CD4-positive, CD25-positive, alpha-beta regulatory T cell (primary cell): ENCODE measurements at regions not wholly inside any gene's neighbourhood (a gene's known extent, or its start where the extent isn't known, plus 50 kb on each side); places are given as distances from the start of the nearest gene placed in this dataset.

ENCODE experiments used
- ATAC-seq, 2 donors: fragments of 150-1000 bp; cut with Tn5 transposase; one replicate each; pipeline ENCODE4 v1.10.0; 2021; ENCODE audit warnings: low read depth in 2 of 2, moderate number of reproducible peaks in 2 of 2, moderate library complexity in 1 of 2
- DNase-seq, 3 donors: peaks; one replicate each; pipeline versions ENCODE4 v3.0.0 to v3.0.0-alpha.2; 2012 to 2022; ENCODE audit warnings: mixed read lengths in 1 of 3
- H3K27ac ChIP-seq: one replicate; pipeline ENCODE4 v1.7.0; 2013; ENCODE audit warnings: mild to moderate bottlenecking, low read length; ENCODE audit not compliant: insufficient read depth, poor library complexity, severe bottlenecking
- H3K27me3 ChIP-seq: one replicate; pipeline ENCODE4 v1.7.0; 2013; ENCODE audit warnings: low read length; ENCODE audit not compliant: control insufficient read depth, insufficient read depth
- H3K36me3 ChIP-seq: one replicate; pipeline ENCODE4 v1.7.0; 2013; ENCODE audit warnings: mild to moderate bottlenecking, low read length, moderate library complexity; ENCODE audit not compliant: control insufficient read depth, insufficient read depth
- H3K4me1 ChIP-seq: 2 replicates; pipeline ENCODE4 v1.7.0; 2013; ENCODE audit warnings: mild to moderate bottlenecking, low read length; ENCODE audit not compliant: insufficient read depth, control insufficient read depth, poor library complexity, severe bottlenecking
- H3K4me3 ChIP-seq: one replicate; pipeline ENCODE4 v1.7.0; 2013; ENCODE audit warnings: low read depth, mild to moderate bottlenecking, low read length, moderate library complexity
- H3K9me3 ChIP-seq, 2 experiments: 1 replicate in 1 of 2; 2 replicates in 1 of 2; pipeline ENCODE4 v1.7.0; 2013; ENCODE audit warnings: low read length in 2 of 2, mild to moderate bottlenecking in 1 of 2, moderate library complexity in 1 of 2; ENCODE audit not compliant: control insufficient read depth in 2 of 2
- H3K27ac Mint-ChIP-seq, 3 donors: one replicate each; pipeline ENCODE4 v1.8.0; 2020 to 2022; ENCODE audit warnings: mild to moderate bottlenecking in 3 of 3, mixed read lengths in 3 of 3, moderate library complexity in 2 of 3
- H3K27me3 Mint-ChIP-seq: one replicate; pipeline ENCODE4 v1.8.0; 2022; ENCODE audit warnings: mild to moderate bottlenecking, mixed read lengths
- H3K36me3 Mint-ChIP-seq: one replicate; pipeline ENCODE4 v1.8.0; 2020; ENCODE audit warnings: mixed read lengths
- H3K4me1 Mint-ChIP-seq, 4 donors: one replicate each; pipeline ENCODE4 v1.8.0; 2020 to 2022; ENCODE audit warnings: mixed read lengths in 4 of 4, mild to moderate bottlenecking in 1 of 4
- H3K4me3 Mint-ChIP-seq, 4 donors: one replicate each; pipeline ENCODE4 v1.8.0; 2020 to 2022; ENCODE audit warnings: mild to moderate bottlenecking in 4 of 4, mixed read lengths in 4 of 4, moderate library complexity in 3 of 4
- H3K9me3 Mint-ChIP-seq, 7 donors: one replicate each; pipeline ENCODE4 v1.8.0; 2020 to 2022; ENCODE audit warnings: mixed read lengths in 7 of 7, mild to moderate bottlenecking in 3 of 7, moderate library complexity in 2 of 7

DNA sequence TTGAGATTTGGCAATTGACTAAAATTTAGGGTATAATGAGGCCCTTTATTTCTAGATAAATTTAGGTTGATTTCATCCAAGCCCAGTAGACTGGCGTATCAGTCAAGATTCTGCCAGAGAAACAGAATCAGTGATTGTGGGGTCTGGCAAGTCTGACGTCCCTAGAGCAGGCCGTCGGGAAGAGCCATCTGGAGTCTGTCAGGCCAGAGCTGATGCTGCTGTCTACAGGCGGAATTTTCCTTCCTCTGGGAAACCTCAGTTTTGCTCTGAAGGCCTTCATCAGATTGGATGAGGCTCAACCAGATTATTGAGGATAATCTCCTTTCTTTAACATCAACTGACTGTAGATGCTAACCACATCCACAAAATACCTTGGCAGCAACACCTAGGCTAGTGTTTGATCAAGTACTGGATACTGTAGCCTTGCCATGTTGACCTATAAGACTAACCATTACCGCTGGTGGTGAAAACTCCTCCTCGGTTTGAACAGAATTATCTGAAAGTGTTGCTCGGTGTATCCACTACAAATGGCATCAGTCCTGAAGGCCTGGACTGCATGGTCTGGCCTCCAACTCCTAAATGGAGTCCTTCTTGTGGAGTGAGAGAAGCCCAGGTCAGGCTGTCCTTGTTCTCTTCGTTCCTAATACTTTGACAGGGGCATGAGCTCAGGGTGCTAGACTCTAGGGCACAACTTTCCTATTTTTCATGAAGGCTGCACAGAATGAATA, 83.2 kb upstream of the ANKH start:
- peaks cover 5% of the 10 kb centered on the region for H3K27me3 ChIP-seq
- peaks cover 0 to 1% (median 0%) of the 10 kb centered on the region in 7 donors for H3K9me3 Mint-ChIP-seq
- H3K27ac Mint-ChIP-seq: no peak overlapping the region
- DNase-seq: no peak
- H3K36me3 Mint-ChIP-seq: no peaks in the 10 kb centered on the region
- peaks cover 10% of the 10 kb centered on the region for H3K27me3 Mint-ChIP-seq
- H3K36me3 ChIP-seq: no peaks in the 10 kb centered on the region
- no peak overlapping the region for H3K4me3 ChIP-seq
- no peak overlapping the region for H3K4me3 Mint-ChIP-seq
- no peak for ATAC-seq
- H3K4me1 ChIP-seq: no peaks in the 10 kb centered on the region
- H3K27ac ChIP-seq: no peak overlapping the region
- peaks cover 0 to 5% (median 1%) of the 10 kb centered on the region in 4 donors for H3K4me1 Mint-ChIP-seq
- no peaks in the 10 kb centered on the region for H3K9me3 ChIP-seq

DNA sequence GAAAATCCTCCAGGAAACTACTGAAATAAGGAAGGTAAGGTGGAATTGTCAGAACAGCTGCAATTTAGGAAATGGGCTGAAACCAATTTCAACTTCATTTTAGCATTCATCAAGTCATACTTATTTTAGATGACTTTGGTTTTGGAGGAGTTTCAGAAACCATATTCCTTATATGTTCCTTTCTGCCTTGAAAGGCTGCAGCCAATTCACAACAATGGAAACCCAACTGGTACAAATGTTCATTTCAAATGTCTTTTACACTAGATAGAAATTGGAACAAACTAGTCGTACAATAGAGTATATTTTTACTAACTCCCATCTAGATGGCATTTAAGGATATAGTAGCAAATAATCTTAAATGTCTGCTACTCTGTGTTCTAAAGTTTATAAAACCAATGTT, 82.6 kb upstream of the ANKH start:
- peaks cover 5% of the 10 kb centered on the region for H3K27me3 ChIP-seq
- Mint-ChIP-seq H3K27me3 (peaks cover 10% of the 10 kb centered on the region), H3K36me3 (no peaks in the 10 kb centered on the region), H3K4me1 (peaks cover 0 to 5% (median 1%) of the 10 kb centered on the region in 4 donors), H3K27ac (no peak overlapping the region), H3K9me3 (peaks cover 0 to 1% (median 0%) of the 10 kb centered on the region in 7 donors), H3K4me3 (no peak overlapping the region)
- DNase-seq (no peak), ATAC-seq (no peak)
- no peaks in the 10 kb centered on the region for H3K4me1 ChIP-seq
- no peaks in the 10 kb centered on the region for H3K36me3 ChIP-seq
- no peak overlapping the region for H3K4me3 ChIP-seq
- H3K9me3 ChIP-seq: no peaks in the 10 kb centered on the region
- no peak overlapping the region for H3K27ac ChIP-seq

DNA sequence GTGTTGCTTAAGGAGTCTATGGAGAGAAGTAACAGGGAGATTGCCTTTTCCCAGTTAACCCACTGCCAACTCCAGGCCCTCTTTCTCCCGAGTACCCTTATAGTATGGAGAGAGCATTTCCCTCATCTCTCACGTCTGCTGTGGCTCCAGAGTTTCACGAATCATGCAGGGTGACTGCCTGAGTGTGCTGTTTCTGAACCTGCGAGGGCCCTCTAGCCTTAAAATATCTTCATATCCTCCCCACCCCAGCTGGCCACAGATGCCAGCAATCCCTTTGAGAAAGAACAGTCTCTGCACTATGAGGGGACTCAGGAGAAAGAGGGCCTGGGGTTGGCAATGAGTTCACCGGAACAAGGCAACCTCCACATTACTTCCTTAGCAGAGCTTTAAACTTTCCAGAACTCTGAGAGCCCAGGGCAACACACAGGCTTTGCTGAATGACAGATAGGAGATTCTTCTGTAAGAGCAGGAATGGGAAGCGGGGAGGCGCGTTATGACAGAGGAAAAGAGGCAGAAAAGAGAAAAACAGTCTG, 81.6 kb upstream of the ANKH start:
- Mint-ChIP-seq H3K36me3 (no peaks in the 10 kb centered on the region), H3K9me3 (peaks cover 0 to 1% (median 0%) of the 10 kb centered on the region in 7 donors), H3K4me3 (no peak overlapping the region), H3K4me1 (peaks cover 0 to 5% (median 1%) of the 10 kb centered on the region in 4 donors), H3K27me3 (peaks cover 10% of the 10 kb centered on the region), H3K27ac (no peak overlapping the region)
- Histone ChIP-seq H3K27me3 (peaks cover 3% of the 10 kb centered on the region), H3K9me3 (no peaks in the 10 kb centered on the region), H3K4me1 (no peaks in the 10 kb centered on the region), H3K4me3 (no peak overlapping the region), H3K36me3 (no peaks in the 10 kb centered on the region), H3K27ac (no peak overlapping the region)
- no peak for ATAC-seq
- DNase-seq: no peak

DNA sequence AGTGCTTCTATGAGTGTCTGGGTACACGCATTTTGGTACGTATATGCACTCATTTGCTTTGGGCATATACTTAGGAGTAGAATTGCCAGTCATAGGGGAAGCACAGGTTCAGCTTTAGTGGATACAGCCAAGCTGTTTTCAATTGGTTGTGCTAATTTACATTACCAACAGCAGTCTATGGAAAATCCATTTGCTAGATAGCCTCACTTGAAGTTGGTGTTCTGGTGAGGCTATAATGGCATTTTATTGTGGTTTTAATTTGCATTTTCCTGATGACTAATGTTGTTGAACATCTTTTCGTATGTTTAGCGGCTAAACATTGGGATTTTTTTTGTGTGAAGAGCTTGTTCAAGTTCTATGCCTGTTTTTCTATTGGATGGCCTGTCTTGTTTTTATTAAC, 76.8 kb upstream of the ANKH start:
- H3K4me1 ChIP-seq: no peaks in the 10 kb centered on the region
- H3K4me3 ChIP-seq: no peak overlapping the region
- no peaks in the 10 kb centered on the region for H3K36me3 Mint-ChIP-seq
- H3K9me3 ChIP-seq: no peaks in the 10 kb centered on the region
- peaks cover 0 to 1% (median 0%) of the 10 kb centered on the region in 7 donors for H3K9me3 Mint-ChIP-seq
- ATAC-seq (no peak), DNase-seq (no peak)
- no peak overlapping the region for H3K27ac Mint-ChIP-seq
- peaks cover 4% of the 10 kb centered on the region for H3K27me3 ChIP-seq
- peaks cover 0 to 13% (median 1%) of the 10 kb centered on the region in 4 donors for H3K4me1 Mint-ChIP-seq
- peaks cover 16% of the 10 kb centered on the region for H3K27me3 Mint-ChIP-seq
- no peak overlapping the region for H3K27ac ChIP-seq
- H3K36me3 ChIP-seq: no peaks in the 10 kb centered on the region
- H3K4me3 Mint-ChIP-seq: no peak overlapping the region

DNA sequence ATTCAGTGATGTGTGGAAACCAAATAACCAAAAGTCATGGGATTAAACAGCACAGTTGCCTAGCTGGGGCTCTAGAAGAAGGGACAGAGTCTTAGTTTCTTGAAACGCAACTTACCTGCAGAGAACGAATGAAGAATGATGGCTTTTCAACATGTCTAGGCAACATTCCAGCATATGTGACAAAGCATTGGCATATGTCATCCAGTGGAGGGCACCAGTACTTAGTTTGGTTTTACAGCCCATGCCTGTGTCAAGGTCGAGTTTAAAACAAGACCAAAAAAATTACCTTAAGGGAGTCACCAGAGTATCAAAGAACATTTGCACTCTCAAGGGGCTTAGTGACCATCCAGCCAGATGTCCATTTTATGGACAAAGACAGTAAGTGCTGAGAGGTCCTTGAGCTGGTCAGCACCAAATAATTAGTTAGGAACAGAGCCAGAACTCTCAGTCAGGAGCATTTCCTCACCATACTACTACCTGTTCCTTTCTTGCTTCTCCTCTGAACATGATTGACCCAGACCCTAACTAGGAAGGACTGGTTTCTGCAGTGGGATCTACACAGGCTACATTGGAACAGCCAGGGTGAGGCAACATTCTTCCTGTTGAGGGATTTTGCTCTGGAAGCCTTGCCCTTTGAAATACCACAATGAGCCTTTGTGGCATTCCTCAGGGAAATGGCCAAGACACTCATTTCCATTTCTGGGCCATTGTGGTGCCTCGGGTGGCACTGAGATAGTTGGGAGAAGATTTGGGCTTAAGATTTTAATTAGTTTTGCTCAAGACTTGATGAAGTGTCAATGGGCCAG, 75.4 kb upstream of the ANKH start:
- Mint-ChIP-seq H3K4me1 (peaks cover 0 to 13% (median 1%) of the 10 kb centered on the region in 4 donors), H3K4me3 (no peak overlapping the region), H3K36me3 (no peaks in the 10 kb centered on the region), H3K9me3 (peaks cover 0 to 1% (median 0%) of the 10 kb centered on the region in 7 donors), H3K27me3 (peaks cover 16% of the 10 kb centered on the region), H3K27ac (peak overlapping the region in 1 of 3 donors; percentile 12)
- Histone ChIP-seq H3K36me3 (no peaks in the 10 kb centered on the region), H3K9me3 (no peaks in the 10 kb centered on the region), H3K27me3 (peaks cover 7% of the 10 kb centered on the region), H3K27ac (no peak overlapping the region), H3K4me3 (no peak overlapping the region), H3K4me1 (no peaks in the 10 kb centered on the region)
- DNase-seq: peak; percentile 8 to 60 (median 55)
- peak; percentile 85 to 87 for ATAC-seq

DNA sequence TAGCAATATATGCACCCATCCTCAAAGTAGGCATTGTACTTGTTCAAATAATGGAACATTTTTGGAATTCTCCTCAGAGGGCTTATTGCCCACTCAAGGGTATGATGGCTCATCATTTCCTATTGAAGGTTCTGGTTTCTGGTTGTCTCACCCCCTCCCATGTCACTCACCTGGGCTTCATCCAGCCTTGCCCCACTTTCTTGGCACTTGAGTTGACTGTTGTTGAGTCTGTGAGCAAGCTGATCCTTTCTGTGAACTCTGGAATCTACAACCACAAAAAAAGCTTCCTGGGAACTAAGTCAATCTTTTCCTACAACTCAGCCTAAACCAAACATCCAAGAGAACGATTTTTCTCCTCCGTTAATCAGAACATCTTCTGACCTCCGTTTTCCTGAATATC, 73.9 kb upstream of the ANKH start:
- Histone ChIP-seq H3K4me3 (no peak overlapping the region), H3K27ac (no peak overlapping the region), H3K27me3 (peaks cover 7% of the 10 kb centered on the region), H3K36me3 (no peaks in the 10 kb centered on the region), H3K9me3 (no peaks in the 10 kb centered on the region), H3K4me1 (no peaks in the 10 kb centered on the region)
- DNase-seq (no peak), ATAC-seq (no peak)
- peak overlapping the region in 1 of 3 donors; percentile 35 for H3K27ac Mint-ChIP-seq
- H3K9me3 Mint-ChIP-seq: peaks cover 0 to 3% (median 0%) of the 10 kb centered on the region in 7 donors
- H3K36me3 Mint-ChIP-seq: no peaks in the 10 kb centered on the region
- H3K4me1 Mint-ChIP-seq: peaks cover 0 to 13% (median 1%) of the 10 kb centered on the region in 4 donors
- peaks cover 26% of the 10 kb centered on the region for H3K27me3 Mint-ChIP-seq
- H3K4me3 Mint-ChIP-seq: no peak overlapping the region

DNA sequence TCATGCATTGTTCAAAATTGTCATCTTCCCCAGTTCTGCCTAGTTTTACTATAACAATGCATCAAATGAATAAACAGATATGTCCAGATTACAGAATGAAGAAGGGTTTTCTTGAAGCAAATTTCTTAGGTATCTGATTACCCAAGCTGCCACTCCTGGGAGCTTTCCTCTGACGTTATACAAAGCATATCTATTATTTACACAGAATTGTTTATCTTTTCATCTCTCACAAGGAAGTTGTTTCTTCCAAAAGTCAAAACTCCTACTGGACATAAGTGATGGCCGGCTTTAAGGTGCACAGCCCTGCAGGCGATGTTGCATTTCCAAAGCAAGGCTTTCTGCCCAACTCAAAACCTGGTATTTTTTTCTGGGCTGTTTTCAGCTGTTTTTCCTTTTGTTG, 73.4 kb upstream of the ANKH start:
- no peak overlapping the region for H3K27ac ChIP-seq
- H3K36me3 ChIP-seq: no peaks in the 10 kb centered on the region
- Mint-ChIP-seq H3K9me3 (peaks cover 0 to 3% (median 0%) of the 10 kb centered on the region in 7 donors), H3K4me1 (peaks cover 0 to 13% (median 1%) of the 10 kb centered on the region in 4 donors), H3K27ac (no peak overlapping the region), H3K4me3 (no peak overlapping the region), H3K36me3 (no peaks in the 10 kb centered on the region), H3K27me3 (peaks cover 31% of the 10 kb centered on the region)
- H3K9me3 ChIP-seq: no peaks in the 10 kb centered on the region
- no peak overlapping the region for H3K4me3 ChIP-seq
- H3K27me3 ChIP-seq: peaks cover 7% of the 10 kb centered on the region
- DNase-seq: no peak
- no peaks in the 10 kb centered on the region for H3K4me1 ChIP-seq
- ATAC-seq: no peak
